PFSK-1 (cell line): ENCODE measurements at regions not wholly inside any gene's neighbourhood (a gene's known extent, or its start where the extent isn't known, plus 50 kb on each side); places are given as distances from the start of the nearest gene placed in this dataset.

Experiments
- FOXP2 ChIP-seq: optimal IDR thresholded peaks from 2 replicates; pipeline ENCODE3; 2011; ENCODE audit warnings: borderline replicate concordance, control low read depth, inconsistent platforms; ENCODE audit not compliant: insufficient read depth; ENCODE audit errors: extremely low read length, extremely low read depth
- POLR2AphosphoS5 ChIP-seq: IDR thresholded peaks from 2 replicates; pipeline ENCODE4 v1.6.1; 2012; ENCODE audit warnings: low read depth, mild to moderate bottlenecking, control low read depth, low read length, moderate library complexity
- REST ChIP-seq, 2 experiments: IDR thresholded peaks; 2 replicates each; pipeline versions ENCODE4 v1.6.1 to v1.8.0; 2011 to 2012; ENCODE audit warnings: low read depth in 2 of 2, low read length in 2 of 2, control low read depth in 1 of 2, inconsistent platforms in 1 of 2, mild to moderate bottlenecking in 1 of 2, moderate library complexity in 1 of 2; ENCODE audit not compliant: insufficient read depth in 1 of 2
- SIN3A ChIP-seq: IDR thresholded peaks from 2 replicates; pipeline ENCODE4 v1.6.1; 2012; ENCODE audit warnings: mild to moderate bottlenecking, low read length, moderate library complexity, borderline replicate concordance; ENCODE audit not compliant: insufficient read depth
- TAF1 ChIP-seq: IDR thresholded peaks from 2 replicates; pipeline ENCODE4 v1.6.1; 2012; ENCODE audit warnings: low read length, control low read depth, borderline replicate concordance; ENCODE audit not compliant: insufficient read depth

- TF ChIP-seq POLR2AphosphoS5, result no peak
- no peak for TF ChIP-seq SIN3A
- no peak for TF ChIP-seq REST (IDR thresholded peaks at IDR 0.05; ENCODE audit: insufficient read depth in 1 of 2, low read depth in 2 of 2, low read length in 2 of 2)
- no peak for TF ChIP-seq TAF1
- no peak for TF ChIP-seq FOXP2
Observed at GRCh38 chr20:1798982-1799381, 96.2 kb upstream of the SIRPA start.
